ENCODE measurements at regions not wholly inside any gene's neighbourhood (a gene's known extent, or its start where the extent isn't known, plus 50 kb on each side); places are given as distances from the start of the nearest gene placed in this dataset.

- in situ Hi-C loops (cut with HindIII; ENCODE audit: low sequenced_read_pairs) = no loop called here
- no peak overlapping the region for H3K4me3 ChIP-seq (ENCODE audit: low read depth, low read length)
- no peak for DNase-seq (ENCODE audit: low read depth)
- no peak for TF ChIP-seq CTCF (IDR thresholded peaks at IDR 0.05; ENCODE audit: low read depth, low read length, missing control alignments)
Observed at GRCh38 chr4:180153587-180153986, 2089.6 kb upstream of the TENM3 start.

GRCh38 chr4:180156684-180157083, 2086.5 kb upstream of the TENM3 start:
- DNase-seq (ENCODE audit: low read depth) = no peak
- no peak for TF ChIP-seq CTCF (IDR thresholded peaks at IDR 0.05; ENCODE audit: low read depth, low read length, missing control alignments)
- no peak overlapping the region for H3K4me3 ChIP-seq (ENCODE audit: low read depth, low read length)
- in situ Hi-C loops (cut with HindIII; ENCODE audit: low sequenced_read_pairs) = no loop called here

GRCh38 chr4:180160195-180160983, 2082.8 kb upstream of the TENM3 start:
- in situ Hi-C loops (cut with HindIII; ENCODE audit: low sequenced_read_pairs) = no loop called here
- TF ChIP-seq CTCF (IDR thresholded peaks at IDR 0.05; ENCODE audit: low read depth, low read length, missing control alignments) = no peak
- H3K4me3 ChIP-seq (ENCODE audit: low read depth, low read length) = no peak overlapping the region
- no peak for DNase-seq (ENCODE audit: low read depth)

GRCh38 chr4:180164799-180165198, 2078.4 kb upstream of the TENM3 start:
- DNase-seq (ENCODE audit: low read depth) = peak; percentile 12
- in situ Hi-C loops (cut with HindIII; ENCODE audit: low sequenced_read_pairs) = no loop called here
- no peak for TF ChIP-seq CTCF (IDR thresholded peaks at IDR 0.05; ENCODE audit: low read depth, low read length, missing control alignments)
- no peak overlapping the region for H3K4me3 ChIP-seq (ENCODE audit: low read depth, low read length)

GRCh38 chr4:180169394-180169793, 2073.8 kb upstream of the TENM3 start:
- H3K4me3 ChIP-seq (ENCODE audit: low read depth, low read length) = no peak overlapping the region
- TF ChIP-seq CTCF (IDR thresholded peaks at IDR 0.05; ENCODE audit: low read depth, low read length, missing control alignments) = no peak
- DNase-seq (ENCODE audit: low read depth) = no peak
- in situ Hi-C loops (cut with HindIII; ENCODE audit: low sequenced_read_pairs) = no loop called here

GRCh38 chr4:180169966-180170365, 2073.2 kb upstream of the TENM3 start:
- DNase-seq (ENCODE audit: low read depth) = no peak
- in situ Hi-C loops (cut with HindIII; ENCODE audit: low sequenced_read_pairs) = no loop called here
- TF ChIP-seq CTCF (IDR thresholded peaks at IDR 0.05; ENCODE audit: low read depth, low read length, missing control alignments) = no peak
- no peak overlapping the region for H3K4me3 ChIP-seq (ENCODE audit: low read depth, low read length)

All from astrocyte of the cerebellum (primary cell).